ENCODE measurements at regions not wholly inside any gene's neighbourhood (a gene's known extent, or its start where the extent isn't known, plus 50 kb on each side); places are given as distances from the start of the nearest gene placed in this dataset.
"Not testable (repeated sequence)": the region's sequence is repeated elsewhere in the genome, so short reads cannot be mapped to it uniquely, and the experiment has no call there.

DNA sequence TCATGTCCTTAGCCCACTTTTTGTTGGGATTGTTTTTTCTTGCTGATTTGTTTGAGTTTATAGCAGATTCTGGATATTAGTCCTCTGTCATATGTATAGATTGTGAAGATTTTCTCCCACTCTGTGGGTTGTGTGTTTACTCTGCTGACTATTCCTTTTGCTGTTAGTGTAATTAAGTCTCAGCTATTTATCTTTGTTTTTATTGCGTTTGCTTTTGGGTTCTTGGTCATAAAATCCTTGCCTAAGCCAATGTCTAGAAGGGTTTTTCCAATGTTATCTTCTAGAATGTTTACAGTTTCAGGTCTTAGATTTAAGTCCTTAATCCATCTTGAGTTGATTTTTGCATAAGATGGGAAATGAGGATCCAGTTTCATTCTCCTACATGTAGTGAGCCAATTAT lies 351.2 kb upstream of the PIK3R1 start:
- H3K4me2 ChIP-seq (ENCODE audit: control insufficient read depth, insufficient read depth); H3K4me3 ChIP-seq; DNase-seq (ENCODE audit: low read depth, low spot score); ATAC-seq; H3K36me3 ChIP-seq (ENCODE audit: control insufficient read depth in 2 of 2, insufficient read depth in 2 of 2, low read length in 1 of 2); POLR2A ChIA-PET; H2AFZ ChIP-seq (ENCODE audit: control insufficient read depth, low read depth, low read length); intact Hi-C loops (cut with micrococcal nuclease; ENCODE audit: unreplicated experiment); H3K9ac ChIP-seq (ENCODE audit: control insufficient read depth, insufficient read depth, low read length); H4K20me1 ChIP-seq (ENCODE audit: control insufficient read depth, insufficient read depth); H3K9me3 ChIP-seq (replicated peaks; ENCODE audit: control insufficient read depth, insufficient read depth, low read length); H3K27me3 ChIP-seq (replicated peaks in 1 of 2; ENCODE audit: control insufficient read depth in 2 of 2, insufficient read depth in 2 of 2, low read length in 1 of 2); RAD21 ChIA-PET (ENCODE audit: unreplicated experiment); FAIRE-seq; H3K79me2 ChIP-seq (ENCODE audit: control insufficient read depth, insufficient read depth, low read length); in situ Hi-C loops (cut with MboI); H3K27ac ChIP-seq (ENCODE audit: control insufficient read depth, insufficient read depth); H3K4me1 ChIP-seq (ENCODE audit: control insufficient read depth, insufficient read depth, low read length); BruUV-seq (replicated peaks); SMC1A ChIA-PET (ENCODE audit: uncharacterized antibody, unreplicated experiment); CTCF ChIA-PET: not testable (repeated sequence)
- 40% methylated on average over 1 of the region's 1 CpG for WGBS (ENCODE audit: insufficient coverage, insufficient replicate concordance, low lambda C conversion rate, missing lambda C conversion rate)

DNA sequence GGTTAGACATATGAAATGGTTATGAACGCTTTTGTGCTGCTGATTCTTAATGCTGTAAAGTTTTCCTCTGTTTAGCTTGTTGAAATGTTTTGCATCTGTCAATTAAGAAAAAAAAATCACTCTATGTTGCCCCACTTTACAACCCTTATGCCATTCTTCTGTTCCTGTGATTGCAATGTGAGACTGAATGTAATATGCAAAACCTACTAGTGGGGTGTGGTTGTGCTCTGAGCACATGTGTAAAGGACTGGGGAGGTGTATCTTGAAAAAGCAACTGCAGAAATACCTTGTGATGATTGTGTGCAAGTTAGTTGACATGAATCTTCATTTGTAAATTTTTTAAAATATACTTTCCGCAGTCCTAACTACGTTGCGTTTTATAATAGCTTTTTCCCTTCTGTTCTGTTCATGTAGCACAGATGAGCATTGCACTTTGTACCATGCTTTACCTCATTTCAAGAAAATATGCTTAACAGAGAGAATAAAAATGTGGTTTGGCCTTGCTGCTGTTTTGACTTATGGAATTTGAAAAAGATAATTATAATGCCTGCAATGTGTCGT lies 357.0 kb upstream of the PIK3R1 start:
- Histone ChIP-seq H3K4me3 (no peak overlapping the region), H3K27me3 (replicated peaks in 1 of 2; ENCODE audit: control insufficient read depth in 2 of 2, insufficient read depth in 2 of 2, low read length in 1 of 2) (no peaks in the 10 kb centered on the region), H2AFZ (ENCODE audit: control insufficient read depth, low read depth, low read length) (no peak overlapping the region), H3K4me2 (ENCODE audit: control insufficient read depth, insufficient read depth) (no peak overlapping the region), H3K4me1 (ENCODE audit: control insufficient read depth, insufficient read depth, low read length) (no peaks in the 10 kb centered on the region), H3K9ac (ENCODE audit: control insufficient read depth, insufficient read depth, low read length) (no peak overlapping the region), H3K9me3 (replicated peaks; ENCODE audit: control insufficient read depth, insufficient read depth, low read length) (peaks cover 4% of the 10 kb centered on the region; the same call in 2 of the 3 replicates), H3K27ac (ENCODE audit: control insufficient read depth, insufficient read depth) (no peak overlapping the region), H4K20me1 (ENCODE audit: control insufficient read depth, insufficient read depth) (no peaks in the 10 kb centered on the region), H3K79me2 (ENCODE audit: control insufficient read depth, insufficient read depth, low read length) (no peaks in the 10 kb centered on the region), H3K36me3 (ENCODE audit: control insufficient read depth in 2 of 2, insufficient read depth in 2 of 2, low read length in 1 of 2) (no peaks in the 10 kb centered on the region)
- intact Hi-C loops (cut with micrococcal nuclease; ENCODE audit: unreplicated experiment) (no loop called here), in situ Hi-C loops (cut with MboI) (no loop called here)
- ChIA-PET CTCF (no interaction called here), SMC1A (ENCODE audit: uncharacterized antibody, unreplicated experiment) (interaction anchor here (0.6 kb wide), 1 partner anchor 14 kb away, joined by 3 read pairs; no protein-coding TSS in a partner anchor), RAD21 (ENCODE audit: unreplicated experiment) (no interaction called here), POLR2A (no interaction called here)
- 74% methylated on average over 5 of the region's 5 CpGs for WGBS (ENCODE audit: insufficient coverage, insufficient replicate concordance, low lambda C conversion rate, missing lambda C conversion rate)
- FAIRE-seq (no peak), ATAC-seq (no peak), DNase-seq (ENCODE audit: low read depth, low spot score) (no peak)
- no TSS peak for BruUV-seq (replicated peaks)
- TF ChIP-seq NKRF (conservative IDR thresholded peaks at IDR 0.05) (no peak), GABPA (IDR thresholded peaks at IDR 0.05; ENCODE audit: low read depth) (no peak), NBN (IDR thresholded peaks at IDR 0.05) (no peak), CEBPB (IDR thresholded peaks at IDR 0.05; ENCODE audit: borderline replicate concordance in 1 of 2, low read depth in 2 of 2, low read length in 2 of 2) (no peak), E2F8 (IDR thresholded peaks at IDR 0.05; ENCODE audit: low read depth, partially characterized antibody) (no peak)
